HG03060 (cell line): ENCODE measurements at regions not wholly inside any gene's neighbourhood (a gene's known extent, or its start where the extent isn't known, plus 50 kb on each side); places are given as distances from the start of the nearest gene placed in this dataset.
"Not testable (repeated sequence)": the region's sequence is repeated elsewhere in the genome, so short reads cannot be mapped to it uniquely, and the experiment has no call there.

ENCODE experiments used
- ATAC-seq: cut with Tn5 transposase; IDR thresholded peaks from one replicate; pipeline ENCODE4 v1.9.1; 2021; ENCODE audit warnings: low read depth, moderate number of reproducible peaks; ENCODE audit not compliant: unreplicated experiment

DNA sequence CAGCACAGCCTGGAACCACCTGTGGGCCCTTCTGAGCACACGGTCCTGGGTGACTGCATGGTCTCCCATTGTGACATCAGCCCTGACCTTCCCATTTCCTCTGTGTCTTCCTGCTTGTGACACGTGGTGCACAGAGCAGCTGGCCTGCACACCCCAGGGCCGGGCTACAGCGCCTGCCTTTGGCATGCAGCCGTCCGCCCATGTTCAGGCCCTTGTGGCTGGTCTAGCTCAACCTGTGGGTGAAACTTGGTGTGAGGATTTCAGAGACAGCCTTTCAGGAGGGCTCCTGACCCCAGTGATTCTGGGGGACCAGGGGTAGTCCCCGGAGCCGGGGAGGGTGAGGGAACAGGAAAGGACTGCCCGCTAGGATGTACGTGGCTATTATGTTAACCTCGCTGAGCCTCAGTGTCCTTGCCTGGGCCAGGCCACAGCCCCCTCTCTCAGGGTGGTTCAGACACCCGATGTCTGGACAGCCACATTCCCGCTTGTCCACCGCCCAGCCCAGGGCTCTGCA lies 284.8 kb upstream of the HS6ST1 start:
- ATAC-seq, result no peak

DNA sequence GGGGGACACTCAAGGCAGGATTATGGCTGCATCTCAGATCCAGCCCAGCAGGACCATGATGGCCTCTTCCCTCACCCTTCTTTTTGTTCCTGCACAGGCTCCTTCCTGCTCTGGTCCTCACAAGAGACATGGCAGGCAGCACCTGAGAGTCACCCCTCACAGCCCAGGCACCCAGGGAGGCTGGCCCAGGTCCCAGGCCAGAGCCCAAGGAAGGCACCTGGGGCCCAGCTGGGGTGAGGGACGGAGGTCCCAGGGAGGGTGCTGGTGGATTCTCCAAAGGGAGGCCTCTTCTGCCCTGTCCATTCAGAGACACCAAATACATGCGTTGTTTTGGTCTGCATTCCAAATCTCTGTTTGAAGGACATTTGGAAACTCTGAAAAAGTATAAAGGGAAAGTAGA lies 285.4 kb upstream of the HS6ST1 start:
- ATAC-seq, result no peak

DNA sequence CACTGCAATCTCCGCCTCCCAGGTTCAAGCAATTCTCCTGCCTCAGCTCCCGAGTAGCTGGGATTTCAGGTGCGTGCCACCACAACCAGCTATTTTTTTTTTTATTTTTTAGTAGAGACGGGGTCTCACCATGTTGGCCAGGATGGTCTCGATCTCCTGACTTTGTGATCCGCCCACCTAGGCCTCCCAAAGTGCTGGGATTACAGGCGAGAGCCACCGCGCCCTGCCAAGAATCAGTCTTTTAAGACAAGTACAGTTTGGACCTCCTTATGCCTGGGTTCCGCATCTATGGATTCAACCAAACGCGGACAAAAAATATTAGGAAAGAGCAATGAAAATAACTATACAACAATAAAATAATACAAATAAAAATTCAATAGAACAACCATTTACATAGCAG lies 285.9 kb upstream of the HS6ST1 start:
- not testable (repeated sequence) for ATAC-seq

DNA sequence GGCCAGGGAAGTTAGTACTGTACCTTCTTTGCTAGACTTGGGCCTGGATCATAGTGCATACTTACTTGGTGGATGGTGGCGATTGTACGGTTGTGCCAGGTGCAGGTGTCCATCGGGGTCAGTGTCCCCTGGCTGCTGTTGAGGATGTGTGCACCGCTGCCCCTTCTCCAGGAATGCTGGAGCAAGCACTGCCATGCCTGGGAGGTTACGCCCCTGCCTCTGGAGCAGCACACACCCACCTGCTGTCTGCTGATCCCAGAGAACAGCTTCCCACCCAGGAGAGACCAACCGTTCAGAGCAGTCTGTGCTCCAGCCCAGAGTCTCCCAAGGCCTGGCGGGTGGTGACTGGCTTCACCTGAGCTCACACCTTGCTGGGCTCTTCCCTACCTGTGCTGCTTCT lies 286.8 kb upstream of the HS6ST1 start:
- no peak for ATAC-seq

DNA sequence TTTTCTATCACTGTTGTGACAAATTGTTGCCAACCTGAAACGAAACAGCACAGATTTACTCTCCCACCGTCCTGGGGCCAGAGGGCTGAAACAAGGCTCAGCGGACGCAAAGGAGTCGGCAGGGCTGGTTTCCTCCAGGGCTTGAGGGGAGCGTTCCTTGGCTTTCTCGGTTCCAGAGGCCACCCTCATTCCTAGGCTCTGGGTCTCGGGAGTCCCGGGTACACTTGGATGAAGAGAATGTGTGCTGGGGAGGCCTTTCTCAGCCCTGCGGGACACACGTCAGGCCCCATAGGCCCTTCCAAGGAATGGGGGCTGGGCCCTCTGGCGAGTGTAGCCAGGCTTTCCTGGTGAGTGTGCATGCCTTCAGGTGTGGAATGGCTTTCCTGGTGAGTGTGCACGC lies 287.3 kb upstream of the HS6ST1 start:
- ATAC-seq, result no peak

DNA sequence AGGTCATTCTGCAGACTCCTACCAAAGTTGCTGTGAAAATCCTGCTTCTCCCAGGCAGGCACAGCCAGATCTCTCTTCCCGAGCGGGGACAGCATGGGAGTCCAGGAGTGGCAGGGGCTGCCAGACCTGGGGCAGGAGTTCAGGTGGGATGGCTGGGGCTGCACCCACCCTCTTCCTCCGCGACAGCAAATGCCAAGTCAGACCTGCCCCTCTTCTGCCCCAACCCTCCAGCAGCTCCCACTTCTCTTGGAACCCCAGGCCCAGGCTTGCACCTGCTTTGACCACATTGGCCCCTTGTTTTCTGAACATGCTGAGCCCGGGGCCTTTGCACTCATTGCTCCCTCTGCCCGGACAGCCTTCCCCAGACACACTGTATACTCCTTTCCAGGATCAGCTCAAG lies 288.2 kb upstream of the HS6ST1 start:
- no peak for ATAC-seq

DNA sequence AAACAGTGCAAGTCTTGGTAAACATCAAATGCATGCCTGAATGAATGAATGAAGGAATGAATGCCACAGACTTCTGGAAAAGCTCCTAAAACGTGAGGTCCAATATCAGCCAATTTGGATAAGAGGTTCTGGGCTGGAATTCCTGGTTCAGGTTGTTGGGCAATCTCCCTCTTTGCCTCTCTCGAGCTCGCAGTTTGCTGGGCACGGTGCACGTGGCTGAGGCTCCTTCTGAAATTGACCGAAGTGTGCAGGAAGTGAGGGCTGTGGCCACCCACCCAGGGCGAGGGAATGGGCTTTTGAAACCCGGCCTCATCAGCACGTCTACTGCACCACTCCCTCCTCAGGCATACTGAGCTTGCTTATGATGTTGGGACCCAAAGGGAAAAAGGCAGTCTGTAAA lies 288.8 kb upstream of the HS6ST1 start:
- ATAC-seq, result no peak

DNA sequence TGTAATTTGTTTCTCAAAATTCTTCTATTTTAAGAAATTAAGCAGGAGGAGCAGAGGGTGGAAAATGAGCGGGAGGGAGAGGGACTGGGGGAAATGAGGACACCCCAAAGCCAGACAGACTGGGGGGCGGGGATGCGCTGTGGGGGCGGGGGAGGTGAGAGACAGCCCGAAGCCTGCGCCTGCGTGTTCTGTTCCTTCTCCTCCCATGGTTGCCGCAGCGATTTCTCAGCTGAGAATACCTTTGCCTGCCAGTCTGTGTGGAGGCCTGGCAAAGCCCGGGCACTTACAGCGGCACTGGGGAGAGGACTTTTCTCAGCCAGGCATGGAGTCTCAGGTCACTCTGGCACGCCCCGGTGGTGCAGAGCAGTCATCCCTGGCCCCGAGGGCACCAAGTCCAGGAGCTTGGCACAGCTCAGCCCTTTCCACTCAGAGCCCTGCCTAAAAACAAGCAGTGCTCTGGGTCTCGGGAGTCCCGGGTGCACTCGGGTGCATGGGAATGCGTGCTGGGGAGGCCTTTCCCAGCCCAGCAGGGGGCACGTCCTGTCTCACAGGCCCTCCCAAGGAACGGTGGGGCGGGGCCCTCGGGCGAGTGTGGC lies 289.3 kb upstream of the HS6ST1 start:
- ATAC-seq, result no peak

DNA sequence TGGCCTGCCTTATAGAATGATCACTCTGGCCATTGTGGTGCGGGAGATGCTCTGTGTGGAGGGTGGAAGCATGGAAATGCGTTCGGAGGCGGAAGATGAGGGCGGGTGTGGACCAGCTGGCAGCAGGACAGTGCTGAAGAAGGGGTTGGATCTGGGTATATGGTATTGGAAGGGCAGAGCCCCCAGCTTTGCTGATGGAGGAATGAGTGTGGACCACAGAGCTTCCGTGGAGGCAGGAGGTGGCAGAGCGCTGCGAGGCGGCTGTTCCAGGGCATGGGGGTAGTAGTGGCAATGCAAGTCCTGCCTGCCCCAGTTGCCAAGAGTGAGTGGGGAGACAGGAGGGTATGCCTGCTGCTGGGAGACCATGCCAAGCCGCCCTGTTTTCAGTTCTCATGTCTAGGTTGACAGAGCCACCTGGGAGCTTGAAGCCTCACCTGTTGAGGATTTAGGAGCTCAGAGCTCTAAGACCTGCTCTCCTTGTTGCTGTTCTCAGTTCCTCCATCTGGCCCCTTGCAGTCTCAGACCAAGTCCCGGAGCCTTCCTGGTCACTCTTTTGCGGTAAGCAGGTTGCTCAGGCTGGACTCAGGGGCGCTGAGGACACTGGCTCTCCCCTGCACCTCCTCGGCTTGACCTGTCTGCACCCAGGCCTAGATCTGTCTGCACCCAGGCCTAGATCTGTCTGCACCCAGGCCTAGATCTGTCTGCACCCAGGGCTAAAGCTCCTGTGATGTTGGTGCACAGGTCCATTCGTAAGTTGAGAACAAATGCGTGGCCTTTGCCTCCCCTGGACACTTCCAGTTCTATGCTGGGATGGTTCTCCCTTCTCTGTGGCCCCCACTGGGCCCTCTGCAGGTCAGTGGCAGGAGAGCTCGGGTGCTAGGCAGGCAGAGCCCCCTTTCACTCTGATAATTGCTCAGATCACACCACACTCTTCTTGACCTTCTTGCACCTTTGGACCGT lies 290.5 kb upstream of the HS6ST1 start:
- ATAC-seq, result no peak

DNA sequence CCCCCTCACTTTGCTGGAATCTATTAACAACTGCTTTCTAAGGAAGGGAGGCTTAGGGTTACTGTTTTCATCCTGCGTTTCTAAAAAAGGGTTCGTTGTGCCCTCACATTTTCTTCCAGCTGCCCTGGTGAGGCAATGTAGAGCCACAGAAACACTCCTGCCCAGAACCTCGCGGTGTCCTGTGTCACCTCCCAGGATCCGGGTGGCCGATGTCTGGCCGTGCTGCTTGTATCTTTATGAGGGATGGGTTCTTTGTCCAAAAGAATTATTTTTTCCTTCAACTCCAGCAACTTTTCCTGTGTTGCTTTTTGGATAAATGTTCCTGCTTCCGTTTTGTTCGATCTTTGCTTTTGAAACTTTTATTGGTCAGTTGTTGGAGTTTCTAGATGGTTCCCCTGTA lies 291.8 kb upstream of the HS6ST1 start:
- no peak for ATAC-seq

DNA sequence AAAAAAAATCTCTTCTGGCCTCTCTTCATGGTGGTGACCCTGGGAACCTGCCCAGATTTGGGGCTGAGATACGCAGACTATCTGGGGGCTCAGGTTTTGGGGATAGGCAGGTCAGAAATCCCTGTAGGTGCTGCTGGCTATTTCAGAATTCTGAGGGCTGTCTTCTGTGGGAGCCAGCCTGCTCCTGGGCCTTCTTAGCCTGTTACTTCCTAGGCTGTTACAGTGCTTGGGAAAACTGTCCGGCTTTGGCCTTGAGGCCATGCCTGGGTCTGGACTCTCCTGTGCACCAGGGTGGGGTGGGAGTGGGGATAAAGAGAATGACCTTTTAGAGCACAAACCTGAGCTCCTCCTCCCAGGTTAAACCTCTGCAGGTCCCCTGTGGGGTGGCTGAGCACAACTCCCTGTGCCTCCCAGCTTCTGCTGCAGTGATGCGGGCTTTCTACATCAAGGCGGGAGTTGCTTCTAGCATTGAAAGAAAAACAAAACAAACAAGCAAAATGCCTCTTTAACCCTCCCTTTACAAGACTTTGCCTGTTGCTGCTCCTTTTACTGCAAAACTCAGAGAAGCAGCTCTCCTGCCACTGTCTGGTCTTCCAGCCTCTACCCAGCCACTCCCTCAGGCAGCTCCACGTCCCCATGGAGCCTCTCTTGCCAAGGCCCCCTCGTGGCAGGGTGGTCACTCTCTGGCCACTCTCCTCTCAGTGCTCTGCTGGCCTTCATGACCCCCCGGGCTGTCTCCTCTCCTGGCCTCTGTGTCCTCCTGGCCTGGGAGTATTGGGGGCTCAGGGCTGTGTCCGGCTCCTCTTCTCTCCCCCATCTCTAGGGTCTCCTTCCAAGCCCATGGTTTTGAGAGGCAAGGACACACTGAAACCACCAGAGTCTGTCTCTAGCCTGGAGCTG lies 293.0 kb upstream of the HS6ST1 start:
- ATAC-seq, result no peak

DNA sequence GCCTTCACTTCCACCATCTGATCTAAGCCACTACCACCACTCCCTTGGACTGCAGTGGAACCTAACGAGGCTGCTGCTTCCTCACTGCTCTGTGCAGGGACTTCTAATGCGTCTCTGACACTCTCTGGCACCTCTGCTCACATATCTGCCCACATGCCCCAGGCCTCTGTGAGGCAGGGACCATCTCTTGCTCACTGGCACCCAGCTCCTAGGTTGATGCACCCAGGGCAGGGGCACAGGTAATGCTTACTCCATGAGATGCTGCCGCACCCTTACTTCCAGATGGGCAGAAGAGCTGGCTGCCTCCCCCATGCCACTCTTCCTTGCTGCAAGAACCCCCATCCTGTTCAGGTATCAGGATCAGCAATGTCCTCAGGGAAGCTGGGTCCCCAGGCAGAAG lies 294.0 kb upstream of the HS6ST1 start:
- no peak for ATAC-seq

DNA sequence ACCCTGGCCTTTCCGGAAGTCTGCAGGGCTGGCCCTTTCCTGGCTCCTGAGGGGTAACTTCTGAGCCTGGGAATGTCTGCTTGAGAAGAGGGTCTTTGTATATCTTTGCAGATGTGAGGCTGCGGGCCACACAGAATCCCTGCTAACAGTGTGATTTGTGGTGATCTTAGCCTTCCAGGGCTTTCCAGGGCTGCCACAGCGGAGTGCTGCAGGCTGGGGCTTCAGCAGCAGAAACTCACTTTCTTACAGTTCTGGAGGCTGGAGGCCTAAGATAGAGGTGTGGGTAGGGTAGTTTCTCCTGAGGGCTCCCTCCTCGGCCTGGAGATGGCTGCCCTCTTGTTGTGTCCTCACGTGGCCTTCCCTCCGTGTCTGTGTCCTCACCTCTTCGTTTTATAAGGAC lies 294.7 kb upstream of the HS6ST1 start:
- ATAC-seq, result no peak

DNA sequence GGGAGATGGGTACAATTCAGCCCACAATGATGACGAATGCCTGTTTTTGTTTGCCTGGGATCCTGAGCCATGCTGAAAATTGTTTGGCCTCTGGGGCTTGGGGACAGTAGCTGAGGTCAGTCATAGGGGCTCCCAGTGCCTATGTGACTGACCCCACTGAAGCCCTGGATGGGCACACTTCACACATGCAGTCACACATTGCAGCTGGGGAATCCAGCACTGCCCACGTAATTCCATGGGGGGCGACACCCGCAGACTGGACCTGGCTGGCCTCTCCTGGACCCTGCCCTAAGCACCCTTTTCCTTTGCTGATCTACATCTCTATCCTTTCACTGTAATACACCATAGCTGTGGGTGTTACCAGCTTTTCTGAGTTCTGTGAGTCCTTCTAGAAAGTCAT lies 295.2 kb upstream of the HS6ST1 start:
- no peak for ATAC-seq

DNA sequence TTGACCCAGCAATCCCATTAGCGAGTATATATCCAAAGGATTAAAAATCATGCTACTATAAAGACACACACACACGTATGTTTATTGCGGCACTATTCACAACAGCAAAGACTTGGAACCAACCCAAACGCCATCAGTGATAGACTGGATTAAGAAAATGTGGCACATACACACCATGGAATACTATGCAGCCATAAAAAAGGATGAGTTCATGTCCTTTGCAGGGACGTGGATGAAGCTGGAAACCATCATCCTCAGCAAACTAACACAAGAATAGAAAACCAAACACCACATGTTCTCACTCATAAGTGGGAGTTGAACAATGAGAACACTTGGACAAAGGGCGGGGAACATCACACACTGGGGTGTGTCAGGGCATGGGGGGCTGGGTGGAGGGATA lies 296.2 kb upstream of the HS6ST1 start:
- ATAC-seq, result not testable (repeated sequence)

DNA sequence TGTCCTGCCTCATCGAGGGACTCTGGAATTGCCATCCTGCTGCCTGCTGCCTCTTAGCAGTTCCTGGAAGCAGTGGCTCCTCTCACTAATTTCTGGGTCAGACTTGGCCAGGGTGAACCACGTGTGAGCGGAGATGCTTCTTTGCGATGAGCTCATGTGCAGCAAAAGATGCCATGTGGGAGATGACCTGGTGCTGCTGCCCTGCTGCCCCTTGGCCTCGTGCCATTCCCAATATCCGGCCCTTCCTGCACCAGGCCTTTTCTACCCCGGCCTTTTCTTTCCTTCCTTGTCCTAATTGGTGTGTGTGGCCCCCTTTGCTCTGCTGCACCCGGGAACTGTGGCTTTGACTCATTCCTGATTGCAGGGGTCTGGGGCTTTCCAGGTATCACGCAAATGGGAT lies 296.9 kb upstream of the HS6ST1 start:
- no peak for ATAC-seq

DNA sequence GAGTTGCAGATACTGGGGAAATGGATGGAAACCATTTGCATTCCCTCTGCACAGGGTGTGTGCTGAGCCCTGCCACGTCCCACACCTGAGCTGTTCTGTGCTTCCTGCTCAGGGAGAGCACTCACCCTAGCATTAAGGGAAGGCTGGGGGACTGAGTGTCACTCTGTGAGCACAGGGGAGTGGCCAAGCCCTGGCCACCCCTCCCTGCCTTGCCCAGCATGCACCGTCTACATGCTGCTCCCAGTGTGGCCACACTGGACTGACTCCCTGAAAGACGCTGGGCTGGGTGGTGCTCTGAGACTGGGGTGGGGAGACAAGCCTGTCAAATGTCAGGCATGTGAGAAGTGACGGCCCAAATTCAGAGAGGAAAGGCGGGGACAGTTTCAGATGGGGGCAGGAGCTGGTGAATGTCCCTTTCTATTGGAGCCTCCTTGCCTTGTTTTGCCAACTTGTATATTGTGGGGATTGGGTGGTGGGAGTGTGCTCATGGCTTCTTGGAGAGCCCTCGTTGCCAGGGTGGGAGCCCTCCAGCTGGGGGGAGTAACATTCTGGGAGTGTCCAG lies 298.4 kb upstream of the HS6ST1 start:
- ATAC-seq, result no peak

DNA sequence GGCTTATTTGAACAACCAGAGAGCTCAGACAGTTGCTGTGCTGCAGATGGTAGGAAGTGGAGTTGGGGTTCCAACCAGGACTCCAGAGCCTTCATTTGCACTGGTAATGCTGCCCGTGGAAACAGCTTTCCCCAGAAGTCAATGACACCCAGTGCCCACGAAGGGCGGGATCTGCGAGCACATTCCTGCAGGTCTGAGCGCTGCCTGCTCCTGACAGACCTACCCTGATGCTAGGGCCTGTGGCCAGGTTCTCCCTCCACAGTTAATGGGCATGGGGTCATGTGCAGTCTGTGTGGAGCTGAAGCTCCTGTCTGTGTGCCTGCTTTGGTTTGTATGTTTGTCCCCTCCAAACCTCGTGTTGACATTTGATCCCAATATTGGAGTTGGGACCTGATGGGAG lies 299.0 kb upstream of the HS6ST1 start:
- no peak for ATAC-seq

DNA sequence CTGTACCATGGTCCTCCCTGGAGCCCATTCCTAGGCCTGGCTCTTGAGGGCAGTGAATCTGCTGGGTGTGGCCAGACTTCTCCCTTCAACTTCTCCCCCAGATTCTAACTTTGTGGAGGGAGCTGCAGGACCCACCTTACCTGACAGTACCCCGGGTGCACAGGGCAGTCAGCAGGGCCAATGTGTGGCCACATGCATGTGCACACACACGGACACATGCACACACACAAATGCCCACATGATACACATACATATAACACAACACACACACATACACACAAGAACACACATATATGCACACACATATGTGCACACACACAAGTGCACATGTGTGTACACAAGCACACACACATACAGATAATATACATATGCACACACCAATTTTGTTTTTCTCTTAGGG lies 300.0 kb upstream of the HS6ST1 start:
- ATAC-seq, result no peak

DNA sequence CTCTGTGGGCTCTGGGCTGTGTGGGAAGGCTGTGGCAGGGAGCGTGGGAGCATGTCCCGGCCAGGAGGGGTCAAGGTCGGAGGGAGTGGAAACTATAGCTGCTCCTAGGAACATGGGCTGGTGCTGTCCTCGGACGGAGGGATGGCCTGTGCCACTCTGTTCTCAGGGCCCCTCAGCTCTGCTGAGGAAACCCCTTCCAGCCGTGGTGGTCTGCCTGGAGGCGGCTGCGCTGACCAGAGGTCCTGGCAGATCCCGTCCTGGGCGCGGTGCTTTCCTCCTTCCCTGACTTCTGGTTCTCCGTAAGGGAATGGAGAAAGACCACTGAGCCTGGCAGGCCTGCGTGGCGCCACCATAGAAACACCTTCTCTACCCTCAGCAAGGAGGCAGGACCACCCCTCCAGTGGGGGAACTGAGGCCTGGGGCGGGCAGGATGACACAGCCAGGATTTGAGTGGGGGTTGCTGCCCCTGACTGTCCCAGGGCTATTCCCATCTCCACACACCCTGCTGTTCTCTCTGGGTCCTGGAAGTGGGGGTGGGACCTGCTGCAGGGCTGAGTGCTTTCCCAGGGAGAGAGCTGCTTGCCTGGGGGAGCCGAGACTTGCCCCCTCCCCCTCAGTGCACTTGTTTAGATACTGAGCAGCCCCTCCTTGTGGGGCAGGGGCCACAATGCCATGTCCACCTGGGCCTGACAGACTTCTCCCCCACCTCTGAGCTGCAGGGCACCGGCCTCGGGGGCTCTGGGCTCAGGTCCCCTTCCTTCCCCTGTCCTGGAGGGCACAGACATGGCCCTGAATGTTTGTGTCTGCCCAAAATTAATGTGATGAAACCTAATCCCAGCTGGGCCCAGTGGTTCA lies 301.0 kb upstream of the HS6ST1 start:
- no peak for ATAC-seq
